ENCODE measurements at regions not wholly inside any gene's neighbourhood (a gene's known extent, or its start where the extent isn't known, plus 50 kb on each side); places are given as distances from the start of the nearest gene placed in this dataset.

DNA sequence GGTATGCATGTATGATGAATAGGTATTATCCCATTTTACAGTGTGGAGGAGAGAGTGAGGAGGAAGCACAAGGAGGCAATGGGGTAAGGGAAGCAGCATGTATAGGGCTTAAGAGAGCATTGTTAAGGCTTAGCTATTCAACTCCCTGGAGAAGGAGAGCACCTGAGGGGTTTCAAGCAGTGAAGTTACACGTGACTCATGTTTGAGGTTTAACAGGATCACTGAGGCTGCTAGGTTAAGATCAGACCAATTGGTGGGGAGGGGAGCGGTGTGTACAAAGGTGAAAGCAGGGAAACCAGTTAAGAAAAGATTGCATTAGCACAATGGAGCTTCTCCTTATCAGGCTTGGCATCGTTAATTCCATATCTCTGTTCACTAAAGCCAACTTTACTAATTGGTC lies 64.4 kb upstream of the NHSL1 start:
- TF ChIP-seq, protein P1, sequence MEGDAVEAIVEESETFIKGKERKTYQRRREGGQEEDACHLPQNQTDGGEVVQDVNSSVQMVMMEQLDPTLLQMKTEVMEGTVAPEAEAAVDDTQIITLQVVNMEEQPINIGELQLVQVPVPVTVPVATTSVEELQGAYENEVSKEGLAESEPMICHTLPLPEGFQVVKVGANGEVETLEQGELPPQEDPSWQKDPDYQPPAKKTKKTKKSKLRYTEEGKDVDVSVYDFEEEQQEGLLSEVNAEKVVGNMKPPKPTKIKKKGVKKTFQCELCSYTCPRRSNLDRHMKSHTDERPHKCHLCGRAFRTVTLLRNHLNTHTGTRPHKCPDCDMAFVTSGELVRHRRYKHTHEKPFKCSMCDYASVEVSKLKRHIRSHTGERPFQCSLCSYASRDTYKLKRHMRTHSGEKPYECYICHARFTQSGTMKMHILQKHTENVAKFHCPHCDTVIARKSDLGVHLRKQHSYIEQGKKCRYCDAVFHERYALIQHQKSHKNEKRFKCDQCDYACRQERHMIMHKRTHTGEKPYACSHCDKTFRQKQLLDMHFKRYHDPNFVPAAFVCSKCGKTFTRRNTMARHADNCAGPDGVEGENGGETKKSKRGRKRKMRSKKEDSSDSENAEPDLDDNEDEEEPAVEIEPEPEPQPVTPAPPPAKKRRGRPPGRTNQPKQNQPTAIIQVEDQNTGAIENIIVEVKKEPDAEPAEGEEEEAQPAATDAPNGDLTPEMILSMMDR (IDR thresholded peaks at IDR 0.05), result no peak
- TF ChIP-seq POLR2A (IDR thresholded peaks at IDR 0.05) (no peak), POLR2AphosphoS5 (IDR thresholded peaks at IDR 0.05) (no peak)

All from suprapubic skin (tissue), 4 donors.